RWPE2 (cell line): ENCODE measurements at regions not wholly inside any gene's neighbourhood (a gene's known extent, or its start where the extent isn't known, plus 50 kb on each side); places are given as distances from the start of the nearest gene placed in this dataset.

Experiments
- ATAC-seq: fragments of 200-7000 bp; cut with Tn5 transposase; 3 replicates; pipeline ENCODE4 v1.9.1; 2021; ENCODE audit warnings: low read depth
- DNase-seq: peaks from one replicate; pipeline ENCODE4 v3.0.0-alpha.2; 2020; ENCODE audit warnings: low spot score
- H3K27ac ChIP-seq: fragments of 450-650 bp; 2 replicates; pipeline ENCODE4 v1.5.1; 2017; ENCODE audit warnings: mild to moderate bottlenecking; ENCODE audit not compliant: poor library complexity, severe bottlenecking
- H3K27me3 ChIP-seq: fragments of 250-450 bp; sonication (Bioruptor Pico); 2 replicates; pipeline ENCODE4 v1.5.1; 2021; ENCODE audit warnings: mild to moderate bottlenecking, moderate library complexity; ENCODE audit not compliant: insufficient read depth, poor library complexity, severe bottlenecking
- H3K36me3 ChIP-seq: fragments of 250-450 bp; sonication (Bioruptor Pico); 2 replicates; pipeline ENCODE4 v1.5.1; 2020; ENCODE audit warnings: low read depth, mild to moderate bottlenecking, moderate library complexity
- H3K4me1 ChIP-seq: fragments of 250-450 bp; sonication (Bioruptor Pico); 2 replicates; pipeline ENCODE4 v1.5.1; 2021; ENCODE audit warnings: mild to moderate bottlenecking, moderate library complexity; ENCODE audit not compliant: insufficient read depth, poor library complexity, severe bottlenecking
- H3K4me3 ChIP-seq: fragments of 250-450 bp; sonication (Bioruptor Pico); 2 replicates; pipeline ENCODE4 v1.5.1; 2021; ENCODE audit warnings: mild to moderate bottlenecking, moderate library complexity; ENCODE audit not compliant: severe bottlenecking
- H3K9me3 ChIP-seq: fragments of 250-450 bp; sonication (Bioruptor Pico); 2 replicates; pipeline ENCODE4 v1.5.1; 2021; ENCODE audit warnings: mild to moderate bottlenecking, moderate library complexity; ENCODE audit not compliant: severe bottlenecking
- CTCF ChIP-seq: fragments of 450-650 bp; IDR thresholded peaks from one replicate; pipeline ENCODE4 v1.5.1; 2017; ENCODE audit warnings: mild to moderate bottlenecking, moderate library complexity; ENCODE audit not compliant: poor library complexity, severe bottlenecking

DNA sequence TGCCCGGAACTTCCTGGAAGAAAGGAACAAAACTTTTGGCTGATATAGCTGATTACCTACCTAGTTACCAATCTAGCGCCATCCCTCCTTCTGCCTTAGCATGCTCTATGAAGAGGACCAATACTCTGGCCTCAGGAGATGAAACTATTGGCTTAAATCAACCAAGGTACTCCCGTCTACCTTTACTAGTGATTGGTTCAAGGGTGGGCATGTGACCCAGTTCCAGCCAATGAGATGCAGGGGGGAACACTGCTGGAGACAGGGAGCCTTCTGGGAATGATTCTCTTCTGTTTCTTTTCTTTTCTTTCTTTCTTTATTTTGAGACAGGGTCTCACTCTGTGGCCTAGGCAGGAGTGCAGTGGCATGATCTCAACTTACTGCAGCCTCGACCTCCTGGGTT lies 72.6 kb upstream of the CCDC167 start:
- Histone ChIP-seq H3K27ac (no peak overlapping the region), H3K4me3 (no peak overlapping the region), H3K9me3 (no peaks in the 10 kb centered on the region), H3K36me3 (no peaks in the 10 kb centered on the region), H3K4me1 (peaks cover 19% of the 10 kb centered on the region), H3K27me3 (no peaks in the 10 kb centered on the region)
- DNase-seq: no peak
- ATAC-seq: no peak
- no peak for TF ChIP-seq CTCF

- no peak for DNase-seq
- TF ChIP-seq CTCF: no peak
- Histone ChIP-seq H3K4me3 (no peak overlapping the region), H3K27me3 (no peaks in the 10 kb centered on the region), H3K9me3 (no peaks in the 10 kb centered on the region), H3K4me1 (peaks cover 2% of the 10 kb centered on the region), H3K27ac (no peak overlapping the region), H3K36me3 (no peaks in the 10 kb centered on the region)
- no peak for ATAC-seq
Measured at GRCh38 chr6:37570482-37571133, 70.9 kb upstream of the CCDC167 start.

DNA sequence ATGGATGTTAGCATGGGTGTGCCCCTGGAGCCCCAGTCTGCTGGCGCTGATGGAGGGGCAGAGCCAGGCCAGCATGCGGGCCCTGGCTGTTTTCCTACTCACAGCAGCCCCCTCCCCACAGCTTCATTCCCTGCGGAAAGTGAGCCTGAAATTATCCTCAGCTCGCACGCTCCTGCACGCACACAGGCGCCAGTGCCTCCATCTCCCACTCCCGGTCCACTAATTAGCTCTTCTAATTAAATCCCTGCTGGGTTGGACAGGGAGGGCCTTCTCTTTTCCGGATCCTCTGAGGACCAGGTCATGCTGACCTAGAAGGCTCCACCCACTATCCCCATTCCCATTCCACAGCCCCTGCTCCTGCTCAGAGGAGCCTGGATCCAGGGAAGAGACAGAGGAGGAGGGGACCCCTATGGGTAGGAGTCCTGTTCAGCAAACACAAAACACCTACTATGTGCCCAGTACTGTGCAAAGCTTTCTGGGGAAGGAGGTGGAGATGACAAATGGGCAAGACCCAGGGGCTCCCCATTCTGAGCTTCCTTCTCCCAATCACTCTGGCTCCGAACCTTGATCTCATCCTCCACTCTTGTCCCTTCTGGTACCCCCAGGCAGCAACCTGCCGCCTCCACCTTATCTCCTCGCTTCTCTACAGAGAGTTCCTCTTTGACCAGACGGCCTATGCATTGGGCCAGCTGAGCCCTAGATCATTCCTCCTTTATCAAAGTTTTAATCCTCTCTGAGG lies 70.2 kb upstream of the CCDC167 start:
- TF ChIP-seq CTCF: no peak
- DNase-seq: no peak
- H3K27ac ChIP-seq: no peak overlapping the region
- H3K27me3 ChIP-seq: no peaks in the 10 kb centered on the region
- no peaks in the 10 kb centered on the region for H3K4me1 ChIP-seq
- H3K4me3 ChIP-seq: no peak overlapping the region
- no peaks in the 10 kb centered on the region for H3K36me3 ChIP-seq
- ATAC-seq: no peak
- H3K9me3 ChIP-seq: no peaks in the 10 kb centered on the region

DNA sequence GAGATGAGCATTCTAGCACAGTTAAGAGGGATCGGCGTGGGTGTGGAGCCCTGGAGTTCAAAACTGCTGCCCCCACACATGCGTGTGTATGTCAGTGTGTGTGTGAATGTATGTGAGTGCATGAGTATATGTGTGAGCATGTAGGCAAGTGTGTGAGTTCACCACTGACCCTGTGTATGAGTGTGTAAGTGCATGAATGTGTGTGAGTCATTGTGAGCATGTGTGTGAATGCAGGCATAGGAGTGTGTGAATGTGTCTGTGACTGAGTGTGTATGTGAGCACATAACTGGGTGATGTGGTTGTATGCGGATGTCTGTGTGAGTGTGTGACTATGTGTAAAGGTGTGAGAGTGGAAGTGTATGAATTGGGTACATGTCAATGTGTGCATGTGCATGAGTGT lies 69.6 kb upstream of the CCDC167 start:
- H3K27ac ChIP-seq: no peak overlapping the region
- no peaks in the 10 kb centered on the region for H3K27me3 ChIP-seq
- TF ChIP-seq CTCF: no peak
- no peaks in the 10 kb centered on the region for H3K9me3 ChIP-seq
- no peak for DNase-seq
- H3K4me1 ChIP-seq: no peaks in the 10 kb centered on the region
- no peak for ATAC-seq
- no peak overlapping the region for H3K4me3 ChIP-seq
- no peaks in the 10 kb centered on the region for H3K36me3 ChIP-seq

- Histone ChIP-seq H3K4me1 (no peaks in the 10 kb centered on the region), H3K27ac (no peak overlapping the region), H3K36me3 (no peaks in the 10 kb centered on the region), H3K27me3 (no peaks in the 10 kb centered on the region), H3K4me3 (no peak overlapping the region), H3K9me3 (no peaks in the 10 kb centered on the region)
- TF ChIP-seq CTCF: no peak
- DNase-seq (no peak), ATAC-seq (no peak)
Measured at GRCh38 chr6:37566950-37567349, 67.3 kb upstream of the CCDC167 start.
